MCF 10A (cell line): ENCODE measurements at regions not wholly inside any gene's neighbourhood (a gene's known extent, or its start where the extent isn't known, plus 50 kb on each side); places are given as distances from the start of the nearest gene placed in this dataset.

Source experiments
- BruUV-seq: library from RNA; stranded (reverse); fragments of 400-500 nt; replicated peaks from 2 replicates; lab custom pipeline; 2021; lab: Mats Ljungman, UMichigan
- CTCF ChIA-PET: fragments of 300-600 bp; sonication (Branson Sonifier 250); formaldehyde crosslinking; extraction: SDS; loops from one replicate; lab custom pipeline; 2021; ENCODE audit warnings: antibody characterized with exemption, inconsistent platforms; lab: Yijun Ruan, JAX
- POLR2A ChIA-PET: fragments of 300-600, 350-650 bp; sonication (Branson Sonifier 250); formaldehyde crosslinking; extraction: SDS; loops from one replicate; lab custom pipeline; 2020; ENCODE audit warnings: antibody characterized with exemption, inconsistent platforms; lab: Yijun Ruan, JAX
- DNase-seq: peaks from one replicate; pipeline ENCODE4 v3.0.0-alpha.2; 2018; ENCODE audit not compliant: unreplicated experiment
- H3K27ac Mint-ChIP-seq: one replicate; pipeline ENCODE4 v1.8.0; 2022; ENCODE audit warnings: mild to moderate bottlenecking, low read depth, mixed read lengths; ENCODE audit not compliant: unreplicated experiment
- H3K27me3 Mint-ChIP-seq: one replicate; pipeline ENCODE4 v1.8.0; 2022; ENCODE audit warnings: mixed read lengths; ENCODE audit not compliant: insufficient read depth, unreplicated experiment
- H3K36me3 Mint-ChIP-seq: one replicate; pipeline ENCODE4 v1.8.0; 2022; ENCODE audit warnings: mild to moderate bottlenecking, moderate library complexity, mixed read lengths; ENCODE audit not compliant: insufficient read depth, unreplicated experiment
- H3K4me1 Mint-ChIP-seq: one replicate; pipeline ENCODE4 v1.8.0; 2022; ENCODE audit warnings: mixed read lengths; ENCODE audit not compliant: insufficient read depth, unreplicated experiment
- H3K4me3 Mint-ChIP-seq: one replicate; pipeline ENCODE4 v1.8.0; 2022; ENCODE audit warnings: mild to moderate bottlenecking, moderate library complexity, mixed read lengths; ENCODE audit not compliant: unreplicated experiment
- H3K9me3 Mint-ChIP-seq: one replicate; pipeline ENCODE4 v1.8.0; 2022; ENCODE audit warnings: mixed read lengths; ENCODE audit not compliant: unreplicated experiment
- CTCF ChIP-seq: fragments of 200-600 bp; IDR thresholded peaks from one replicate; pipeline ENCODE4 v1.8.0; 2022; ENCODE audit warnings: antibody characterized with exemption, mild to moderate bottlenecking; ENCODE audit not compliant: unreplicated experiment
- intact Hi-C: fragments of 100-400 bp; cut with micrococcal nuclease; formaldehyde crosslinking; loops from 2 replicates; pipeline ENCODE4 v1.14.1; 2022

GRCh38 chr9:11144746-11145145, 531.9 kb upstream of the PTPRD start:
- no peak for DNase-seq
- no peak for TF ChIP-seq CTCF
- Mint-ChIP-seq H3K36me3 (no peaks in the 10 kb centered on the region), H3K27me3 (no peaks in the 10 kb centered on the region), H3K4me1 (no peaks in the 10 kb centered on the region), H3K27ac (no peak overlapping the region), H3K9me3 (no peaks in the 10 kb centered on the region), H3K4me3 (no peak overlapping the region)
- BruUV-seq: no TSS peak
- intact Hi-C loops: no loop called here
- POLR2A ChIA-PET: no interaction called here
- CTCF ChIA-PET: no interaction called here

- intact Hi-C loops: no loop called here
- Mint-ChIP-seq H3K4me1 (no peaks in the 10 kb centered on the region), H3K27ac (no peak overlapping the region), H3K9me3 (no peaks in the 10 kb centered on the region), H3K27me3 (no peaks in the 10 kb centered on the region), H3K36me3 (no peaks in the 10 kb centered on the region), H3K4me3 (no peak overlapping the region)
- CTCF ChIA-PET: no interaction called here
- DNase-seq: no peak
- POLR2A ChIA-PET: no interaction called here
- no TSS peak for BruUV-seq
- TF ChIP-seq CTCF: no peak
Measured at GRCh38 chr9:11148189-11148588, 535.4 kb upstream of the PTPRD start.

GRCh38 chr9:11149065-11149464, 536.3 kb upstream of the PTPRD start:
- POLR2A ChIA-PET: no interaction called here

GRCh38 chr9:11158063-11158462, 545.3 kb upstream of the PTPRD start:
- Mint-ChIP-seq H3K4me3 (no peak overlapping the region), H3K9me3 (peaks cover 16% of the 10 kb centered on the region), H3K27me3 (peaks cover 9% of the 10 kb centered on the region), H3K27ac (no peak overlapping the region), H3K4me1 (peaks cover 5% of the 10 kb centered on the region), H3K36me3 (no peaks in the 10 kb centered on the region)
- no peak for DNase-seq
- ChIA-PET CTCF (interaction anchor here (1.4 kb wide), 1 partner anchor 22 kb away, joined by 3 read pairs; no protein-coding TSS in a partner anchor), POLR2A (no interaction called here)
- no peak for TF ChIP-seq CTCF
- intact Hi-C loops: no loop called here
- BruUV-seq: no TSS peak

More at GRCh38 chr9:11149065-11149464, 536.3 kb upstream of the PTPRD start:
- no peak for TF ChIP-seq CTCF
- H3K36me3 Mint-ChIP-seq: no peaks in the 10 kb centered on the region
- BruUV-seq: no TSS peak
- CTCF ChIA-PET: interaction anchor here (0.6 kb wide), 2 partner anchors 425 to 1048 kb away, joined by 3 to 6 read pairs; no protein-coding TSS in a partner anchor
- no peak overlapping the region for H3K27ac Mint-ChIP-seq
- H3K4me3 Mint-ChIP-seq: no peak overlapping the region
- H3K27me3 Mint-ChIP-seq: no peaks in the 10 kb centered on the region
- intact Hi-C loops: no loop called here
- no peaks in the 10 kb centered on the region for H3K4me1 Mint-ChIP-seq
- H3K9me3 Mint-ChIP-seq: no peaks in the 10 kb centered on the region
- peak; percentile 10 for DNase-seq
